GM19452 (cell line): ENCODE measurements at regions not wholly inside any gene's neighbourhood (a gene's known extent, or its start where the extent isn't known, plus 50 kb on each side); places are given as distances from the start of the nearest gene placed in this dataset.

Source experiments
- ATAC-seq: cut with Tn5 transposase; IDR thresholded peaks from one replicate; pipeline ENCODE4 v1.9.1; 2021; ENCODE audit not compliant: unreplicated experiment

- ATAC-seq: no peak
Measured at GRCh38 chr13:110097013-110097412, 209.9 kb downstream of the COL4A1 start.

GRCh38 chr13:110092831-110093247 is 214.1 kb downstream of the COL4A1 start:
- ATAC-seq: no peak

DNA sequence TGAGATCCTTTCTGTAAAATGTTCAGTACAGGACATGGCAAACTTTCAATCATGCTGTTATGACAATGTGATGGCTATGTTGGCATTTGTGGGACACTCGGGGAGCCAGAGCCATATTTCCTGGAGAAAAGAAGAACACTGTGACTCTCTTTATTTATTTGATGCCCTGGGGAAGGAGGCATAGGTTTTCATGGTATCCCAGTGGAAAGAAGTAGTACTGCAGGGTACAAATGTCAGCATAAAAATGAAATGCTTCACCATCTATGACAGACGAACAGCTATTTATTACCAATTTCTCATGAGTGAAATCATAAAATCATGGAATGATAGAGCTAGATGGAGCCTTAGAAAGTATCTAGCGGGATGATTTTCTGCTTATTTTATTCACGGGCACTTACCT is 217.1 kb downstream of the COL4A1 start:
- no peak for ATAC-seq

- no peak for ATAC-seq
Measured at GRCh38 chr13:110089100-110089499, 217.9 kb downstream of the COL4A1 start.

DNA sequence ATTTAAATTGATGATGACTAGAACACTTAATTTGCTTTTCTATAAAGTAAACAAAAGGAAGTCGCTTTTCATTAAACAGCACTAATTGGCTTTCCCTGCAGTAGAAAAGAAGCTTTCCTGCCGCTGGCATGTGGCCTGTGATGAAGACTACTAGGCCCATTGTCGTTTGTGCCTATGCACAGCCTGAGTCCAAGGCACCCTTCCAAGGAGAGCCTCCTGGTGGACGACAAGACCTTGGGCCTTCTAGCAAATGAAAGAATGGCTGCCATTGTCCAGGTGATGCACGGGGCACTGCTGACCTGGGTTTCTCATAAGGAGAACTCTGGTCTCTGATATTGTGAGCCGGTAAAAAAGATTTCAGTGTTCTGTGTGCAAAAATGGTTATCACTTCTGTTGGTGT is 233.0 kb downstream of the COL4A1 start:
- ATAC-seq: no peak

DNA sequence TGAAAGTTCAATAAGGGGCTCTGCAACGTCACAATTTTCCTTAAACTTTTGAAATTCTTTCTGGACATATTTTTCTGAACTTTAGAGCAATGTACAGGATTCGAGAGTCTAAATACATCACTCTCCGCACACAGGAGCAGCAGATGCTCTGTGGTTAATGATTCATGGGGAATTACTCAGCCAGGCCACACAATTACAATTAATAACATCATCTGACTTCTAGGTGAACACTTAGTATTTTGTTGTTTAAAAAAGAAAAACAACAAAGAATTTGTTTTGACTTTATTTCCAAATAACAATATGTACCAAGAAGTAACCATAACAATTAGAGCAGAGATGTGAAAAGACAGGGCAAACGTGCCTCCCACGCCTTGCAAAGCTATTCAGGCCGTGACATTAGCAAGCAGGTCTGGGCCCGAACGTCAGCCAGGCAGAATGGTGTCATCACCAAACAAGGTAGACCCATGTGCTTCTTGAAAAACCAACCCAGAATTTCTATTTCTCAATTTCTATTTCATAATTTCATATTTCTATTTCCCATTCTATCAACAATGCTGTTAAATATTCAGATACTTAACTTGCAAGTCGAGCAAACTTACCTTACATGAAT is 236.3 kb downstream of the COL4A1 start:
- ATAC-seq: no peak

GRCh38 chr13:110070046-110070445 is 236.9 kb downstream of the COL4A1 start:
- ATAC-seq: no peak

GRCh38 chr13:110068176-110068473 is 238.8 kb downstream of the COL4A1 start:
- ATAC-seq: no peak

- ATAC-seq: no peak
Measured at GRCh38 chr13:110067355-110068175, 239.4 kb downstream of the COL4A1 start.

DNA sequence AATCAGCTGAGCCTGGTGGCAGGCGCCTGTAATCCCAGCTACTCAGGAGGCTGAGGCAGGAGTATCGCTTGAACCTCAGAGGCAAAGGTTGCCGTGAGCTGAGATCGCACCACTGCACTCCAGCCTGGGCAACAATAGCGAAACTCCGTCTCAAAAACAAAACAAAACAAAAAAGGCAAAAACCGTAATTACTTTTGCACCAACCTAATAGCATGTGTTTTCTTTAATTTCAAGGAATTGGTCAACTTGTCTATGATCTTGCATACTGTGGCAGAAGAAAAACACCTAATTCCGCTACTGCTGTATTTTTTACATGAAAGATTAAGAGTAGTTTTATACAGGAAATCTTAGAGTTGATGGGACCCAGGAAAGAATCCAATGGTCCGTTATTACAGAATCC is 241.2 kb downstream of the COL4A1 start:
- ATAC-seq: no peak

GRCh38 chr13:110063490-110064421 is 243.2 kb downstream of the COL4A1 start:
- no peak for ATAC-seq

DNA sequence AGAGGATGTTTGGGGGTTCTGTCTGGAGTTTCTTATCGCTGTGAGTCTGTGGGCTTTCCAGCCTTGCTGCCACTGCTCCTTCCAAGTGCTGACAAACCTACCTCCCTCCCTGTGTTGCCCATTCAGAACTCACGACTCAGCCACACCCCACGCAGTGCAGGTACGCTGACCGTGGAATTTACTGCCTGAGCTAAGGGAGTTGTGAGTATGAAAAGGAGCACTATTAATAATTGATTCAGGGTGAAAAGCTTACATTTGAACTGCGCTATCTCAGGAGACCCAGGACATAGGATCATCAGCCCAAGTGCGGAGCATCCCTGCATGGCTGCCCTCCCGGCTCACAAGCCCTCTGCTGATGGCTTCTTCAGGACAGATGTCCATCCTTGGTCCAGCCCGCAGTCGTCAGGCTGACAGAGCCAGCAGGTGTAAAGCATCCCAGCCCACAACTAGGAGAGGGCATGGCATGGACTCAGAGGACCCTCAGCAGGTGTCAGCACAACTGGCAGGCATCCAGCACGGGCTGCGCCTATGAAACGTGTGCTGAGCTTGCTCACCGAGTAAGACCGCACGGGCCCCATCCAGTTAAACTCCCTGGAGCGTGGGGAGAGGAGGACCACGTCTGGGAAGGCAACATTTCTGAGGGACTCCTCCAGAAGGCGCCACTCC is 244.0 kb downstream of the COL4A1 start:
- ATAC-seq: no peak

GRCh38 chr13:110062077-110062776 is 244.7 kb downstream of the COL4A1 start:
- ATAC-seq: no peak

GRCh38 chr13:110061270-110061669 is 245.7 kb downstream of the COL4A1 start:
- ATAC-seq: no peak

- no peak for ATAC-seq
Measured at GRCh38 chr13:110057052-110057451, 249.9 kb downstream of the COL4A1 start.

DNA sequence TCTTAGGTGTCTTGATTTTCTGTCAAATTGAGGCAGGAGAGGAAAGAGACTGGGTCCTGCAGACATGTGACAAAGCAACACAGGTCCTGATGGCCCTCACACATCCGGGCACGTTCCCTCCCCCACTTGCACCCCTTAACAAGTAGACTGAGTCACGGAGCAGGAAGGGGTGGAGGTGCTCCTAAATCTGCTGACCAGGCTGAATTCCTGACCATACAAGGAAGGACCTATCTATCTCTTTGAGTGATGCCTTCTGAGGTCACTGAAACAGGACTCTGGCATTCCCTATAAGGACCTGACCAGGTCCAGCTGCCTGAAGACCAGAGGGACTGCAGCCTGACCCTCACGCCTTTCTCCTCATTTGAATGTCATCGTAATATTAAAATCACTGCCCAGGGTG is 250.3 kb downstream of the COL4A1 start:
- no peak for ATAC-seq

GRCh38 chr13:110055089-110055488 is 251.9 kb downstream of the COL4A1 start:
- ATAC-seq: no peak

GRCh38 chr13:110054041-110054440 is 252.9 kb downstream of the COL4A1 start:
- ATAC-seq: no peak

- ATAC-seq: no peak
Measured at GRCh38 chr13:110047496-110047895, 259.5 kb downstream of the COL4A1 start.

GRCh38 chr13:110046811-110047210 is 260.1 kb downstream of the COL4A1 start:
- no peak for ATAC-seq

DNA sequence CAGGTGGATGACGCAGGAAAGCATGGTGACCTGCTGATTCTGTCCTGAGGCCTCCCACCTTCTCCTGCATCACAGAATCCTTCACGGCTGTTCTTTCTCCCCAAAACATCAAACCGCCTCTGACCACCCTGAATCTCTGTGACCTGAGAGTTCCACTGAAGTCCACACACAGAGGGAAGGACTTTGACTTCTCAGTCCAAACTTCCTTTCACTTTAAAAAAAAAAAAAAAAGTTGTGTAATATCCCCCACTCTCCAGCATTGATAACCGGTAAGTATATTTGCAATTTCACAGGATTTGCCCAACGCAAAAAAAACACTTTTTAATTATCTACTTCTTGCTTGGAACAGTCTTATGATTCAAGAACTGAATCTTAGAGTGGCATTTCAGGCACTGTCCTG is 259.5 kb upstream of the IRS2 start:
- no peak for ATAC-seq
